HPDE6-E6E7 (cell line): ENCODE measurements at regions not wholly inside any gene's neighbourhood (a gene's known extent, or its start where the extent isn't known, plus 50 kb on each side); places are given as distances from the start of the nearest gene placed in this dataset.
A peak's percentile ranks its signal among the peaks of the same experiment; 100 is the strongest.
"Not testable (repeated sequence)": the region's sequence is repeated elsewhere in the genome, so short reads cannot be mapped to it uniquely, and the experiment has no call there.

ENCODE experiments used
- DNase-seq: peaks from one replicate; pipeline ENCODE4 v3.0.0; 2011; ENCODE audit warnings: missing footprints; ENCODE audit errors: extremely low spot score

- no peak for DNase-seq
Measured at GRCh38 chr2:226087051-226087450, 687.5 kb downstream of the NYAP2 start.

GRCh38 chr2:226086190-226086589 is 686.7 kb downstream of the NYAP2 start:
- DNase-seq: no peak

GRCh38 chr2:226085425-226085824 is 685.9 kb downstream of the NYAP2 start:
- not testable (repeated sequence) for DNase-seq

- no peak for DNase-seq
Measured at GRCh38 chr2:226080334-226080733, 680.8 kb downstream of the NYAP2 start.

- peak; percentile 25 for DNase-seq
Measured at GRCh38 chr2:226079671-226080181, 680.2 kb downstream of the NYAP2 start.

GRCh38 chr2:226079196-226079595 is 679.7 kb downstream of the NYAP2 start:
- DNase-seq: no peak

GRCh38 chr2:226078666-226079065 is 679.2 kb downstream of the NYAP2 start:
- no peak for DNase-seq

GRCh38 chr2:226077841-226078240 is 678.3 kb downstream of the NYAP2 start:
- no peak for DNase-seq

GRCh38 chr2:226077031-226077430 is 677.5 kb downstream of the NYAP2 start:
- no peak for DNase-seq

GRCh38 chr2:226076529-226076928 is 677.0 kb downstream of the NYAP2 start:
- DNase-seq: no peak

- DNase-seq: no peak
Measured at GRCh38 chr2:226074391-226074790, 674.9 kb downstream of the NYAP2 start.

- no peak for DNase-seq
Measured at GRCh38 chr2:226073496-226074160, 674.1 kb downstream of the NYAP2 start.

GRCh38 chr2:226066873-226067272 is 667.4 kb downstream of the NYAP2 start:
- DNase-seq: no peak

GRCh38 chr2:226066391-226066790 is 666.9 kb downstream of the NYAP2 start:
- DNase-seq: no peak

GRCh38 chr2:226064932-226065570 is 665.5 kb downstream of the NYAP2 start:
- no peak for DNase-seq

GRCh38 chr2:226063704-226064440 is 664.4 kb downstream of the NYAP2 start:
- DNase-seq: peak; percentile 46

- DNase-seq: no peak
Measured at GRCh38 chr2:226059961-226060627, 660.6 kb downstream of the NYAP2 start.

- DNase-seq: no peak
Measured at GRCh38 chr2:226057914-226058313, 658.4 kb downstream of the NYAP2 start.

GRCh38 chr2:226057365-226057764 is 657.9 kb downstream of the NYAP2 start:
- DNase-seq: no peak

GRCh38 chr2:226052772-226053416 is 653.4 kb downstream of the NYAP2 start:
- no peak for DNase-seq

- DNase-seq: no peak
Measured at GRCh38 chr2:226050822-226051221, 651.3 kb downstream of the NYAP2 start.

GRCh38 chr2:226048611-226049010 is 649.1 kb downstream of the NYAP2 start:
- peak; percentile 25 for DNase-seq
